ENCODE measurements at regions not wholly inside any gene's neighbourhood (a gene's known extent, or its start where the extent isn't known, plus 50 kb on each side); places are given as distances from the start of the nearest gene placed in this dataset.

DNA sequence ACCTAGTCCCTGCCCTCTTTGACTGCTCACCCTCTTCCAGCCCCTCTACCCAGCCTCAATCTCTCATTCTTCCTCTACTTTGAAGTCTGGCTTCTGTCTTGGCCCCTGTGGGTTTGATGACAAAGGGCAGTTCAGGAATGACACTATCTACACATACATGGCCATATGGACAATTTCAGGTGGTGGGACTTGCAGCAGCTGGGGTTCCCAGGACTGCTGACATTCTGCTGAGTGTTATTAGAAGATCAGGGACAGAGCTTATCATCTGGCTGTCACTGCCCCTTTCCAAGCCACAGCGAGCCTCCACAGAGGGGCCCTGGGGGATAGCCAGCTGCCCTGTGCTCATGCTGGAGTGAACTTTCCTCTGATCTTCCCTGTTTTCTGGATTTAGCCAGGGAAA lies 97.4 kb upstream of the IPO9 start:
- TF ChIP-seq, protein P1, sequence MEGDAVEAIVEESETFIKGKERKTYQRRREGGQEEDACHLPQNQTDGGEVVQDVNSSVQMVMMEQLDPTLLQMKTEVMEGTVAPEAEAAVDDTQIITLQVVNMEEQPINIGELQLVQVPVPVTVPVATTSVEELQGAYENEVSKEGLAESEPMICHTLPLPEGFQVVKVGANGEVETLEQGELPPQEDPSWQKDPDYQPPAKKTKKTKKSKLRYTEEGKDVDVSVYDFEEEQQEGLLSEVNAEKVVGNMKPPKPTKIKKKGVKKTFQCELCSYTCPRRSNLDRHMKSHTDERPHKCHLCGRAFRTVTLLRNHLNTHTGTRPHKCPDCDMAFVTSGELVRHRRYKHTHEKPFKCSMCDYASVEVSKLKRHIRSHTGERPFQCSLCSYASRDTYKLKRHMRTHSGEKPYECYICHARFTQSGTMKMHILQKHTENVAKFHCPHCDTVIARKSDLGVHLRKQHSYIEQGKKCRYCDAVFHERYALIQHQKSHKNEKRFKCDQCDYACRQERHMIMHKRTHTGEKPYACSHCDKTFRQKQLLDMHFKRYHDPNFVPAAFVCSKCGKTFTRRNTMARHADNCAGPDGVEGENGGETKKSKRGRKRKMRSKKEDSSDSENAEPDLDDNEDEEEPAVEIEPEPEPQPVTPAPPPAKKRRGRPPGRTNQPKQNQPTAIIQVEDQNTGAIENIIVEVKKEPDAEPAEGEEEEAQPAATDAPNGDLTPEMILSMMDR (IDR thresholded peaks at IDR 0.05): no peak
- no peak for TF ChIP-seq POLR2A (IDR thresholded peaks at IDR 0.05)
